GM23338 (cell line): ENCODE measurements at regions not wholly inside any gene's neighbourhood (a gene's known extent, or its start where the extent isn't known, plus 50 kb on each side); places are given as distances from the start of the nearest gene placed in this dataset.

Experiments
- ATAC-seq: fragments of 200-7000 bp; cut with Tn5 transposase; 3 replicates; pipeline ENCODE4 v1.9.1; 2020
- DNase-seq: peaks from one replicate; pipeline ENCODE4 v3.0.0-alpha.2; 2015; ENCODE audit warnings: low spot score
- H2AFZ ChIP-seq: fragments of 200-600 bp; sonication (generic); 2 replicates; pipeline ENCODE4 v1.8.0; 2016; ENCODE audit warnings: antibody characterized with exemption, mild to moderate bottlenecking, moderate library complexity
- H3F3A ChIP-seq: fragments of 200-600 bp; sonication (generic); replicated peaks from 2 replicates; pipeline ENCODE4 v1.8.0; 2017; ENCODE audit warnings: antibody characterized with exemption, mixed run types, low read depth
- H3K27ac ChIP-seq: fragments of 200-600 bp; sonication (generic); 2 replicates; pipeline ENCODE4 v1.6.1; 2016; ENCODE audit warnings: low read depth
- H3K27me3 ChIP-seq: fragments of 200-600 bp; sonication (generic); 2 replicates; pipeline ENCODE4 v1.8.0; 2016; ENCODE audit warnings: mild to moderate bottlenecking, mixed run types, moderate library complexity; ENCODE audit not compliant: insufficient read depth
- H3K36me3 ChIP-seq: fragments of 200-600 bp; sonication (generic); 2 replicates; pipeline ENCODE4 v1.8.0; 2016; ENCODE audit warnings: mild to moderate bottlenecking; ENCODE audit not compliant: insufficient read depth
- H3K4me1 ChIP-seq: fragments of 200-600 bp; sonication (generic); 2 replicates; pipeline ENCODE4 v1.8.0; 2016; ENCODE audit warnings: mild to moderate bottlenecking, moderate library complexity; ENCODE audit not compliant: insufficient read depth
- H3K4me2 ChIP-seq: fragments of 200-600 bp; sonication (generic); 2 replicates; pipeline ENCODE4 v1.7.1; 2017; ENCODE audit warnings: mixed run types
- H3K4me3 ChIP-seq: fragments of 200-600 bp; sonication (generic); 2 replicates; pipeline ENCODE4 v1.6.1; 2016; ENCODE audit warnings: mixed run types
- H3K79me2 ChIP-seq: fragments of 200-600 bp; sonication (generic); replicated peaks from 2 replicates; pipeline ENCODE4 v1.8.0; 2017; ENCODE audit warnings: mild to moderate bottlenecking; ENCODE audit not compliant: insufficient read depth
- H3K9me2 ChIP-seq: fragments of 200-600 bp; sonication (generic); 2 replicates; pipeline ENCODE4 v1.8.0; 2017; ENCODE audit not compliant: insufficient read depth
- H4K20me1 ChIP-seq: fragments of 200-600 bp; sonication (generic); replicated peaks from 2 replicates; pipeline ENCODE4 v1.8.0; 2017; ENCODE audit warnings: mild to moderate bottlenecking; ENCODE audit not compliant: insufficient read depth
- H3K27ac Mint-ChIP-seq: 2 replicates; pipeline ENCODE4 v1.8.0; 2020; ENCODE audit warnings: inconsistent platforms, mild to moderate bottlenecking, moderate library complexity, mixed read lengths
- H3K27me3 Mint-ChIP-seq: 3 replicates; pipeline ENCODE4 v1.8.0; 2022; ENCODE audit warnings: low read depth, mild to moderate bottlenecking, moderate library complexity, mixed read lengths, inconsistent platforms; ENCODE audit not compliant: insufficient read depth, poor library complexity
- H3K36me3 Mint-ChIP-seq: 3 replicates; pipeline ENCODE4 v1.8.0; 2021; ENCODE audit warnings: low read depth, mild to moderate bottlenecking, inconsistent platforms, moderate library complexity, mixed read lengths
- H3K4me1 Mint-ChIP-seq: 3 replicates; pipeline ENCODE4 v1.8.0; 2020; ENCODE audit warnings: mild to moderate bottlenecking, inconsistent platforms, mixed read lengths
- H3K4me3 Mint-ChIP-seq: 3 replicates; pipeline ENCODE4 v1.8.0; 2021; ENCODE audit warnings: moderate library complexity, mild to moderate bottlenecking, inconsistent platforms, mixed read lengths
- H3K9me3 Mint-ChIP-seq: 3 replicates; pipeline ENCODE4 v1.8.0; 2020; ENCODE audit warnings: moderate library complexity, mild to moderate bottlenecking, inconsistent platforms, mixed read lengths
- CREB1 ChIP-seq: fragments of 250-450 bp; sonication (Bioruptor Pico); IDR thresholded peaks from 2 replicates; pipeline ENCODE4 v1.5.0; 2020; ENCODE audit warnings: low read depth, mild to moderate bottlenecking, moderate library complexity
- CTCF ChIP-seq, 2 experiments: fragments of 200-600 bp in 1 of 2; sonication (generic) in 1 of 2; conservative IDR thresholded peaks; 2 replicates each; pipeline versions ENCODE4 v1.5.1 to v1.6.1; 2016 to 2017; ENCODE audit warnings: antibody characterized with exemption in 2 of 2, low read depth in 2 of 2, mild to moderate bottlenecking in 2 of 2, moderate library complexity in 1 of 2
- ETS1 ChIP-seq: IDR thresholded peaks from 2 replicates; pipeline ENCODE4 v1.6.1; 2016; ENCODE audit warnings: antibody characterized with exemption
- EZH2 ChIP-seq: fragments of 200-600 bp; sonication (generic); IDR thresholded peaks from one replicate; pipeline ENCODE4 v1.8.0; 2017; ENCODE audit warnings: antibody characterized with exemption, mild to moderate bottlenecking, low read depth; ENCODE audit not compliant: unreplicated experiment
- EZH2phosphoT487 ChIP-seq: fragments of 200-600 bp; sonication (generic); IDR thresholded peaks from one replicate; pipeline ENCODE4 v1.8.1; 2018; ENCODE audit warnings: antibody characterized with exemption; ENCODE audit not compliant: unreplicated experiment
- JUNB ChIP-seq: IDR thresholded peaks from one replicate; pipeline ENCODE4 v1.6.1; 2016; ENCODE audit warnings: antibody characterized with exemption; ENCODE audit not compliant: unreplicated experiment
- NANOG ChIP-seq: IDR thresholded peaks from 2 replicates; pipeline ENCODE4 v1.6.1; 2016; ENCODE audit warnings: antibody characterized with exemption, borderline replicate concordance
- POLR2AphosphoS5 ChIP-seq: IDR thresholded peaks from 2 replicates; pipeline ENCODE4 v1.6.1; 2016; ENCODE audit warnings: antibody characterized with exemption, low read depth
- REST ChIP-seq: IDR thresholded peaks from one replicate; pipeline ENCODE4 v1.6.1; 2018; ENCODE audit warnings: antibody characterized with exemption; ENCODE audit not compliant: unreplicated experiment
- STAT1 ChIP-seq: IDR thresholded peaks from one replicate; pipeline ENCODE4 v1.6.1; 2016; ENCODE audit warnings: antibody characterized with exemption; ENCODE audit not compliant: unreplicated experiment
- ZNF114 ChIP-seq: fragments of 250-450 bp; sonication (Bioruptor Pico); IDR thresholded peaks from 2 replicates; pipeline ENCODE4 v1.5.0; 2020; ENCODE audit warnings: mild to moderate bottlenecking, moderate library complexity
- ZNF331 ChIP-seq: fragments of 250-450 bp; sonication (Bioruptor Pico); IDR thresholded peaks from 2 replicates; pipeline ENCODE4 v1.5.0; 2020; ENCODE audit warnings: low read depth, mild to moderate bottlenecking, moderate library complexity
- ZNF462 ChIP-seq: fragments of 250-450 bp; sonication (Bioruptor Pico); IDR thresholded peaks from 2 replicates; pipeline ENCODE4 v1.5.0; 2020; ENCODE audit warnings: mild to moderate bottlenecking, moderate library complexity

GRCh38 chr15:84402856-84403608, 167.5 kb downstream of the GOLGA6L4 start:
- H3K36me3 Mint-ChIP-seq = peaks cover 4% of the 10 kb centered on the region; the same call in 1 of the 3 replicates
- Histone ChIP-seq H3K79me2 (no peaks in the 10 kb centered on the region), H3K4me3 (no peak overlapping the region), H3K9me2 (no peaks in the 10 kb centered on the region), H2AFZ (no peak overlapping the region), H3K4me1 (no peaks in the 10 kb centered on the region), H3F3A (no peaks in the 10 kb centered on the region), H3K27me3 (no peaks in the 10 kb centered on the region), H3K27ac (no peak overlapping the region), H3K36me3 (no peaks in the 10 kb centered on the region), H3K4me2 (no peak overlapping the region), H4K20me1 (no peaks in the 10 kb centered on the region)
- peaks cover 8% of the 10 kb centered on the region for H3K9me3 Mint-ChIP-seq
- no peak for TF ChIP-seq JUNB
- TF ChIP-seq STAT1 = no peak
- no peak for TF ChIP-seq ETS1
- no peak for TF ChIP-seq ZNF331 (CRISPR knock-in tag)
- TF ChIP-seq CREB1 = no peak
- TF ChIP-seq REST = no peak
- no peak for TF ChIP-seq CTCF (conservative IDR thresholded peaks at IDR 0.05; ENCODE audit: low read depth in 2 of 2)
- no peak for TF ChIP-seq EZH2phosphoT487
- no peak for TF ChIP-seq EZH2
- no peak for TF ChIP-seq ZNF114
- no peak for TF ChIP-seq POLR2AphosphoS5
- TF ChIP-seq ZNF462 (CRISPR knock-in tag) = no peak
- TF ChIP-seq NANOG = no peak
- no peak for DNase-seq
- no peak for ATAC-seq
- peaks cover 4% of the 10 kb centered on the region for H3K27me3 Mint-ChIP-seq
- no peak overlapping the region for H3K4me3 Mint-ChIP-seq
- no peak overlapping the region for H3K27ac Mint-ChIP-seq
- H3K4me1 Mint-ChIP-seq = no peaks in the 10 kb centered on the region
